Vagina (tissue), 2 donors: ENCODE measurements at regions not wholly inside any gene's neighbourhood (a gene's known extent, or its start where the extent isn't known, plus 50 kb on each side); places are given as distances from the start of the nearest gene placed in this dataset.

Source experiments
- POLR2A ChIP-seq, 2 donors: fragments of 450-650 bp; IDR thresholded peaks; one replicate each; pipeline ENCODE4 v1.6.1; 2017; ENCODE audit warnings: antibody characterized with exemption in 2 of 2, mild to moderate bottlenecking in 2 of 2, moderate library complexity in 2 of 2
- POLR2AphosphoS5 ChIP-seq, 2 donors: sonication (generic); formaldehyde crosslinking; IDR thresholded peaks; one replicate each; pipeline ENCODE4 v1.9.0; 2017; ENCODE audit warnings: antibody characterized with exemption in 2 of 2, mild to moderate bottlenecking in 2 of 2, low read depth in 1 of 2; ENCODE audit not compliant: insufficient read depth in 1 of 2
- TF ChIP-seq, protein P1 (sequence below), 3 experiments: fragments of 450-650 bp in 2 of 3; fragments of 200-600 bp in 1 of 3; sonication (generic) in 1 of 3; IDR thresholded peaks; one replicate each; pipeline ENCODE4 v1.5.1; 2017 to 2019; ENCODE audit warnings: antibody characterized with exemption in 3 of 3, mild to moderate bottlenecking in 2 of 3, moderate library complexity in 2 of 3

DNA sequence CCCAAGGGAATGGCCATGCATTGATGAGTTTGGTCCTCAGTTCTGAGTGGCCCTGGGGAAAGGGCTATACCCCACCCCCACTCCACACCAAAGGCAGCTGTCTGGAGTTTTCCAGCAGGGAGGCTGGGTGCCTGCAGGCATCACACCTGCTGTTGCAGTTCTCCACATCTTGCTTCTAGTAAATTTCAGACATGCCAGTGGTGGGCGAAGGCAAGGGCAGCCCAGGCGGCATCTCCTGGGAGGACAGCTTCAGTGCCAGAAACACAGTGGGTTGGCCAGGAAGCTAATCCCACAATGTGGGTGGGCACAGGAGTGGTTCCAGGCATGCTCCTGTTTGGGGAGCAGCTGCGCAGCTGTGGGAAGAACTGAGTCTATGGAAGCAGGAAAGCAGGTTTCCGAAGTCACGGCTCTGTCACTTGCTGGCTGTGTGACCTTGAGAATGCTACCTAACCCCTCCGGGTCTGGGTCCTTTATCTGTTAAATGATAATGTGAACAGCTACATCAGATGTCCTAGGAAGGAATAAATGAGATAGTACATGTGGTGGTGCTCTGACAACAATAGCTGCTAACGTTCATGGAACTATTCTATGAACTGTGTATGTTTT lies 84.6 kb upstream of the SPTBN1 start:
- no peak for TF ChIP-seq POLR2AphosphoS5 (IDR thresholded peaks at IDR 0.05; ENCODE audit: insufficient read depth in 1 of 2, low read depth in 1 of 2)
- TF ChIP-seq, protein P1, sequence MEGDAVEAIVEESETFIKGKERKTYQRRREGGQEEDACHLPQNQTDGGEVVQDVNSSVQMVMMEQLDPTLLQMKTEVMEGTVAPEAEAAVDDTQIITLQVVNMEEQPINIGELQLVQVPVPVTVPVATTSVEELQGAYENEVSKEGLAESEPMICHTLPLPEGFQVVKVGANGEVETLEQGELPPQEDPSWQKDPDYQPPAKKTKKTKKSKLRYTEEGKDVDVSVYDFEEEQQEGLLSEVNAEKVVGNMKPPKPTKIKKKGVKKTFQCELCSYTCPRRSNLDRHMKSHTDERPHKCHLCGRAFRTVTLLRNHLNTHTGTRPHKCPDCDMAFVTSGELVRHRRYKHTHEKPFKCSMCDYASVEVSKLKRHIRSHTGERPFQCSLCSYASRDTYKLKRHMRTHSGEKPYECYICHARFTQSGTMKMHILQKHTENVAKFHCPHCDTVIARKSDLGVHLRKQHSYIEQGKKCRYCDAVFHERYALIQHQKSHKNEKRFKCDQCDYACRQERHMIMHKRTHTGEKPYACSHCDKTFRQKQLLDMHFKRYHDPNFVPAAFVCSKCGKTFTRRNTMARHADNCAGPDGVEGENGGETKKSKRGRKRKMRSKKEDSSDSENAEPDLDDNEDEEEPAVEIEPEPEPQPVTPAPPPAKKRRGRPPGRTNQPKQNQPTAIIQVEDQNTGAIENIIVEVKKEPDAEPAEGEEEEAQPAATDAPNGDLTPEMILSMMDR (IDR thresholded peaks at IDR 0.05) = no peak
- no peak for TF ChIP-seq POLR2A (IDR thresholded peaks at IDR 0.05)
